Natural killer cell treated with Interleukin-12 subunit alpha and Interleukin-12 subunit beta and Interleukin-15 and Interleukin-18, amount 100 ng/mL, for 72 hours (primary cell): ENCODE measurements at regions not wholly inside any gene's neighbourhood (a gene's known extent, or its start where the extent isn't known, plus 50 kb on each side); places are given as distances from the start of the nearest gene placed in this dataset.

Experiments used
- ATAC-seq, 2 donors: fragments of 150-1000 bp; cut with Tn5 transposase in 1 of 2; sonication (Bioruptor Pico), chemical (Tn5 transposase) in 1 of 2; 2 replicates each; pipeline ENCODE4 v1.10.0; 2021
- DNase-seq: peaks from one replicate; pipeline ENCODE4 v3.0.0; 2022; ENCODE audit warnings: low spot score
- H3K27ac Mint-ChIP-seq, 2 donors: 1 replicate in 1 of 2; 2 replicates in 1 of 2; pipeline ENCODE4 v1.8.0; 2022; ENCODE audit warnings: mixed read lengths in 2 of 2, mild to moderate bottlenecking in 1 of 2, moderate library complexity in 1 of 2
- H3K27me3 Mint-ChIP-seq, 2 donors: 1 replicate in 1 of 2; 2 replicates in 1 of 2; pipeline ENCODE4 v1.8.0; 2022; ENCODE audit warnings: mixed read lengths in 2 of 2
- H3K36me3 Mint-ChIP-seq: one replicate; pipeline ENCODE4 v1.8.0; 2022; ENCODE audit warnings: mixed read lengths
- H3K4me1 Mint-ChIP-seq, 2 donors: 1 replicate in 1 of 2; 2 replicates in 1 of 2; pipeline ENCODE4 v1.8.0; 2022; ENCODE audit warnings: low read depth in 2 of 2, mixed read lengths in 2 of 2, mild to moderate bottlenecking in 1 of 2
- H3K4me3 Mint-ChIP-seq: one replicate; pipeline ENCODE4 v1.8.0; 2022; ENCODE audit warnings: mixed read lengths
- H3K9me3 Mint-ChIP-seq: 2 replicates; pipeline ENCODE4 v1.8.0; 2022; ENCODE audit warnings: mixed read lengths

- ATAC-seq = no peak
Measured at GRCh38 chr2:10241641-10242430, 60.9 kb upstream of the HPCAL1 start.

GRCh38 chr2:10242451-10242850, 60.3 kb upstream of the HPCAL1 start:
- Mint-ChIP-seq H3K27me3 (no peaks in the 10 kb centered on the region), H3K4me1 (no peaks in the 10 kb centered on the region), H3K36me3 (no peaks in the 10 kb centered on the region), H3K4me3 (no peak overlapping the region), H3K27ac (no peak overlapping the region), H3K9me3 (no peaks in the 10 kb centered on the region)
- ATAC-seq (no peak), DNase-seq (peak; percentile 51)

More at GRCh38 chr2:10241641-10242430, 60.9 kb upstream of the HPCAL1 start:
- Mint-ChIP-seq H3K4me3 (no peak overlapping the region), H3K36me3 (no peaks in the 10 kb centered on the region), H3K27me3 (no peaks in the 10 kb centered on the region), H3K4me1 (no peaks in the 10 kb centered on the region), H3K27ac (no peak overlapping the region), H3K9me3 (no peaks in the 10 kb centered on the region)
- DNase-seq = peak; percentile 52

GRCh38 chr2:10242998-10243925, 59.4 kb upstream of the HPCAL1 start:
- Mint-ChIP-seq H3K4me1 (no peaks in the 10 kb centered on the region), H3K9me3 (no peaks in the 10 kb centered on the region), H3K27me3 (no peaks in the 10 kb centered on the region), H3K27ac (no peak overlapping the region), H3K4me3 (no peak overlapping the region), H3K36me3 (no peaks in the 10 kb centered on the region)
- DNase-seq (peak; percentile 41), ATAC-seq (peak; percentile 27 to 46)

- ATAC-seq = no peak
- H3K9me3 Mint-ChIP-seq = no peaks in the 10 kb centered on the region
Measured at GRCh38 chr2:10243926-10244270, 58.8 kb upstream of the HPCAL1 start.

GRCh38 chr2:10245021-10245420, 57.7 kb upstream of the HPCAL1 start:
- Mint-ChIP-seq H3K27me3 (no peaks in the 10 kb centered on the region), H3K27ac (no peak overlapping the region), H3K9me3 (peaks cover 3% of the 10 kb centered on the region), H3K36me3 (peaks cover 3% of the 10 kb centered on the region), H3K4me3 (no peak overlapping the region), H3K4me1 (no peaks in the 10 kb centered on the region)
- DNase-seq (peak; percentile 59), ATAC-seq (no peak)

More at GRCh38 chr2:10243926-10244270, 58.8 kb upstream of the HPCAL1 start:
- no peak overlapping the region for H3K4me3 Mint-ChIP-seq
- peak; percentile 26 for DNase-seq
- H3K27me3 Mint-ChIP-seq = no peaks in the 10 kb centered on the region
- H3K27ac Mint-ChIP-seq = no peak overlapping the region
- no peaks in the 10 kb centered on the region for H3K36me3 Mint-ChIP-seq
- H3K4me1 Mint-ChIP-seq = no peaks in the 10 kb centered on the region

- no peak for ATAC-seq
- Mint-ChIP-seq H3K4me1 (no peaks in the 10 kb centered on the region), H3K4me3 (no peak overlapping the region), H3K9me3 (peaks cover 8% of the 10 kb centered on the region), H3K27ac (no peak overlapping the region), H3K27me3 (no peaks in the 10 kb centered on the region), H3K36me3 (peaks cover 10% of the 10 kb centered on the region)
- no peak for DNase-seq
Measured at GRCh38 chr2:10245661-10246060, 57.0 kb upstream of the HPCAL1 start.

- peak; percentile 15 for DNase-seq
- peaks cover 10% of the 10 kb centered on the region for H3K9me3 Mint-ChIP-seq
Measured at GRCh38 chr2:10246370-10246769, 56.3 kb upstream of the HPCAL1 start.

GRCh38 chr2:10246831-10247230, 55.9 kb upstream of the HPCAL1 start:
- H3K27ac Mint-ChIP-seq = no peak overlapping the region
- no peak for ATAC-seq
- peaks cover 10% of the 10 kb centered on the region for H3K9me3 Mint-ChIP-seq
- H3K4me1 Mint-ChIP-seq = no peaks in the 10 kb centered on the region
- H3K36me3 Mint-ChIP-seq = peaks cover 19% of the 10 kb centered on the region
- H3K4me3 Mint-ChIP-seq = no peak overlapping the region
- H3K27me3 Mint-ChIP-seq = no peaks in the 10 kb centered on the region
- DNase-seq = no peak

More at GRCh38 chr2:10246370-10246769, 56.3 kb upstream of the HPCAL1 start:
- peaks cover 14% of the 10 kb centered on the region for H3K36me3 Mint-ChIP-seq
- H3K4me1 Mint-ChIP-seq = no peaks in the 10 kb centered on the region
- no peak overlapping the region for H3K27ac Mint-ChIP-seq
- H3K27me3 Mint-ChIP-seq = no peaks in the 10 kb centered on the region
- no peak overlapping the region for H3K4me3 Mint-ChIP-seq
- ATAC-seq = no peak

- Mint-ChIP-seq H3K4me1 (peaks cover 0 to 7% of the 10 kb centered on the region in 2 donors), H3K36me3 (peaks cover 23% of the 10 kb centered on the region), H3K27ac (no peak overlapping the region), H3K4me3 (no peak overlapping the region), H3K9me3 (peaks cover 10% of the 10 kb centered on the region), H3K27me3 (peaks cover 0 to 3% of the 10 kb centered on the region in 2 donors)
- ATAC-seq (no peak), DNase-seq (no peak)
Measured at GRCh38 chr2:10249798-10250197, 52.9 kb upstream of the HPCAL1 start.

- H3K4me3 Mint-ChIP-seq = no peak overlapping the region
- DNase-seq (peak; percentile 26), ATAC-seq (no peak)
- no peak overlapping the region for H3K27ac Mint-ChIP-seq
- peaks cover 6 to 28% of the 10 kb centered on the region in 2 donors for H3K4me1 Mint-ChIP-seq
- peaks cover 0 to 3% of the 10 kb centered on the region in 2 donors for H3K27me3 Mint-ChIP-seq
- H3K9me3 Mint-ChIP-seq = peaks cover 10% of the 10 kb centered on the region
- H3K36me3 Mint-ChIP-seq = peaks cover 23% of the 10 kb centered on the region
Measured at GRCh38 chr2:10252224-10252623, 50.5 kb upstream of the HPCAL1 start.

GRCh38 chr2:10252661-10253060, 50.0 kb upstream of the HPCAL1 start:
- peaks cover 0 to 3% of the 10 kb centered on the region in 2 donors for H3K27me3 Mint-ChIP-seq
- no peak for ATAC-seq
- H3K27ac Mint-ChIP-seq = no peak overlapping the region
- H3K4me1 Mint-ChIP-seq = peaks cover 10 to 33% of the 10 kb centered on the region in 2 donors
- no peak for DNase-seq
- H3K36me3 Mint-ChIP-seq = peaks cover 23% of the 10 kb centered on the region
- H3K9me3 Mint-ChIP-seq = peaks cover 10% of the 10 kb centered on the region
- no peak overlapping the region for H3K4me3 Mint-ChIP-seq
